GM23248 (cell line): ENCODE measurements at regions not wholly inside any gene's neighbourhood (a gene's known extent, or its start where the extent isn't known, plus 50 kb on each side); places are given as distances from the start of the nearest gene placed in this dataset.

Source experiments
- DNase-seq: peaks from one replicate; pipeline ENCODE4 v3.0.0-alpha.2; 2015
- H2AFZ ChIP-seq: fragments of 200-600 bp; sonication (generic); 2 replicates; pipeline ENCODE4 v1.6.1; 2016; ENCODE audit warnings: antibody characterized with exemption
- H3F3A ChIP-seq: fragments of 200-600 bp; sonication (generic); 2 replicates; pipeline ENCODE4 v1.6.1; 2016; ENCODE audit warnings: mild to moderate bottlenecking, antibody characterized with exemption, mixed run types; ENCODE audit not compliant: insufficient read depth
- H3K27ac ChIP-seq: fragments of 200-600 bp; sonication (generic); 2 replicates; pipeline ENCODE4 v1.5.1; 2016; ENCODE audit warnings: mild to moderate bottlenecking
- H3K27me3 ChIP-seq: fragments of 200-600 bp; sonication (generic); replicated peaks from 2 replicates; pipeline ENCODE4 v1.6.1; 2016; ENCODE audit warnings: mild to moderate bottlenecking; ENCODE audit not compliant: insufficient read depth
- H3K36me3 ChIP-seq: fragments of 200-600 bp; sonication (generic); 2 replicates; pipeline ENCODE4 v1.6.1; 2016; ENCODE audit warnings: low read depth, mild to moderate bottlenecking
- H3K4me1 ChIP-seq: fragments of 200-600 bp; sonication (generic); 2 replicates; pipeline ENCODE4 v1.6.1; 2016; ENCODE audit warnings: mild to moderate bottlenecking; ENCODE audit not compliant: insufficient read depth
- H3K4me2 ChIP-seq: fragments of 200-600 bp; sonication (generic); one replicate; pipeline ENCODE4 v1.6.1; 2016; ENCODE audit warnings: mild to moderate bottlenecking; ENCODE audit not compliant: unreplicated experiment
- H3K4me3 ChIP-seq: fragments of 200-600 bp; sonication (generic); 2 replicates; pipeline ENCODE4 v1.5.1; 2016; ENCODE audit warnings: mild to moderate bottlenecking
- H3K79me2 ChIP-seq: fragments of 200-600 bp; sonication (generic); 2 replicates; pipeline ENCODE4 v1.6.1; 2016; ENCODE audit warnings: mild to moderate bottlenecking; ENCODE audit not compliant: insufficient read depth
- H3K9ac ChIP-seq: fragments of 200-600 bp; sonication (generic); 2 replicates; pipeline ENCODE4 v1.6.1; 2016; ENCODE audit warnings: mild to moderate bottlenecking
- H3K9me2 ChIP-seq: fragments of 200-600 bp; sonication (generic); 2 replicates; pipeline ENCODE4 v1.6.1; 2016; ENCODE audit warnings: mixed run types, mild to moderate bottlenecking, moderate library complexity; ENCODE audit not compliant: insufficient read depth
- H3K9me3 ChIP-seq: fragments of 200-600 bp; sonication (generic); one replicate; pipeline ENCODE4 v1.6.1; 2017; ENCODE audit warnings: low read depth
- H4K20me1 ChIP-seq: fragments of 200-600 bp; sonication (generic); 2 replicates; pipeline ENCODE4 v1.6.0; 2016; ENCODE audit not compliant: insufficient read depth
- EZH2 ChIP-seq: fragments of 200-600 bp; sonication (generic); IDR thresholded peaks from 2 replicates; pipeline ENCODE4 v1.6.1; 2018; ENCODE audit warnings: antibody characterized with exemption, mild to moderate bottlenecking; ENCODE audit not compliant: insufficient read depth, poor library complexity, severe bottlenecking
- EZH2phosphoT487 ChIP-seq: fragments of 200-600 bp; sonication (generic); IDR thresholded peaks from 2 replicates; pipeline ENCODE4 v1.6.1; 2018; ENCODE audit warnings: antibody characterized with exemption, moderate library complexity, mild to moderate bottlenecking, low read depth; ENCODE audit not compliant: insufficient read depth
- WGBS, 2 experiments: methylation state at CpG; one replicate each; pipeline ENCODE4 v1.1.6; 2015 to 2017; ENCODE audit warnings: low lambda C conversion rate in 2 of 2, low coverage in 1 of 2; ENCODE audit errors: missing lambda C conversion rate in 2 of 2; 5-methylcytosine and 5-hydroxymethylcytosine counted together
- in situ Hi-C: fragments of 300-500 bp; cut with MboI; formaldehyde crosslinking; loops from 2 replicates; pipeline ENCODE4 v1.15.0; 2020

- peaks cover 30% of the 10 kb centered on the region for H3K4me1 ChIP-seq
- no peaks in the 10 kb centered on the region for H3K27me3 ChIP-seq
- no peak overlapping the region for H3K9ac ChIP-seq
- 44 to 54% methylated on average over 2 of the region's 2 CpGs for WGBS, 2 experiments
- no peak overlapping the region for H2AFZ ChIP-seq
- no peak for DNase-seq
- in situ Hi-C loops = loop anchor here (25.0 kb wide), 1 partner anchor 1490 kb away; the partner anchor contains the start of gene INPP4B
- no peak overlapping the region for H3K4me2 ChIP-seq
- H3K4me3 ChIP-seq = no peak overlapping the region
- no peaks in the 10 kb centered on the region for H3K9me2 ChIP-seq
- no peaks in the 10 kb centered on the region for H3K79me2 ChIP-seq
- H4K20me1 ChIP-seq = no peaks in the 10 kb centered on the region
- H3K36me3 ChIP-seq = no peaks in the 10 kb centered on the region
- TF ChIP-seq EZH2 (no peak), EZH2phosphoT487 (no peak)
- no peaks in the 10 kb centered on the region for H3K9me3 ChIP-seq
- H3F3A ChIP-seq = peaks cover 30% of the 10 kb centered on the region
- no peak overlapping the region for H3K27ac ChIP-seq
Measured at GRCh38 chr4:141347684-141348083, 127.0 kb downstream of the ZNF330 start.

GRCh38 chr4:141348125-141348524, 127.4 kb downstream of the ZNF330 start:
- Histone ChIP-seq H3K36me3 (no peaks in the 10 kb centered on the region), H3K27me3 (no peaks in the 10 kb centered on the region), H4K20me1 (no peaks in the 10 kb centered on the region), H3K9me2 (no peaks in the 10 kb centered on the region), H3K4me2 (no peak overlapping the region), H3K9ac (no peak overlapping the region), H3F3A (peaks cover 35% of the 10 kb centered on the region), H3K27ac (no peak overlapping the region), H3K79me2 (no peaks in the 10 kb centered on the region), H2AFZ (no peak overlapping the region), H3K9me3 (no peaks in the 10 kb centered on the region), H3K4me1 (peaks cover 34% of the 10 kb centered on the region), H3K4me3 (no peak overlapping the region)
- 92 to 97% methylated on average over 2 of the region's 2 CpGs for WGBS, 2 experiments
- peak; percentile 20 for DNase-seq
- TF ChIP-seq EZH2phosphoT487 (no peak), EZH2 (no peak)
- in situ Hi-C loops = loop anchor here (25.0 kb wide), 1 partner anchor 1489 kb away; the partner anchor contains the start of gene INPP4B

GRCh38 chr4:141348573-141348972, 127.9 kb downstream of the ZNF330 start:
- no peak for TF ChIP-seq EZH2phosphoT487
- TF ChIP-seq EZH2 = no peak
- Histone ChIP-seq H3F3A (peaks cover 39% of the 10 kb centered on the region), H3K27ac (no peak overlapping the region), H3K4me3 (no peak overlapping the region), H4K20me1 (no peaks in the 10 kb centered on the region), H2AFZ (no peak overlapping the region), H3K9ac (no peak overlapping the region), H3K79me2 (no peaks in the 10 kb centered on the region), H3K9me2 (no peaks in the 10 kb centered on the region), H3K4me1 (peaks cover 39% of the 10 kb centered on the region), H3K9me3 (no peaks in the 10 kb centered on the region), H3K4me2 (no peak overlapping the region), H3K36me3 (no peaks in the 10 kb centered on the region), H3K27me3 (no peaks in the 10 kb centered on the region)
- no peak for DNase-seq
- 90 to 100% methylated on average over 1 of the region's 1 CpG for WGBS, 2 experiments
- in situ Hi-C loops = loop anchor here (25.0 kb wide), 1 partner anchor 1489 kb away; the partner anchor contains the start of gene INPP4B

- TF ChIP-seq EZH2 = no peak
- TF ChIP-seq EZH2phosphoT487 = no peak
- H4K20me1 ChIP-seq = no peaks in the 10 kb centered on the region
- H3K9ac ChIP-seq = no peak overlapping the region
- H3F3A ChIP-seq = peaks cover 43% of the 10 kb centered on the region
- no peaks in the 10 kb centered on the region for H3K79me2 ChIP-seq
- no peaks in the 10 kb centered on the region for H3K9me3 ChIP-seq
- H3K4me2 ChIP-seq = no peak overlapping the region
- H3K27ac ChIP-seq = no peak overlapping the region
- in situ Hi-C loops = loop anchor here (25.0 kb wide), 1 partner anchor 1488 kb away; the partner anchor contains the start of gene INPP4B
- no peak for DNase-seq
- H3K9me2 ChIP-seq = no peaks in the 10 kb centered on the region
- H3K4me1 ChIP-seq = peaks cover 42% of the 10 kb centered on the region
- no peaks in the 10 kb centered on the region for H3K27me3 ChIP-seq
- H2AFZ ChIP-seq = no peak overlapping the region
- H3K4me3 ChIP-seq = no peak overlapping the region
- H3K36me3 ChIP-seq = no peaks in the 10 kb centered on the region
Measured at GRCh38 chr4:141349236-141349635, 128.5 kb downstream of the ZNF330 start.
